SW 1271 (cell line): ENCODE measurements at regions not wholly inside any gene's neighbourhood (a gene's known extent, or its start where the extent isn't known, plus 50 kb on each side); places are given as distances from the start of the nearest gene placed in this dataset.
"Not testable (repeated sequence)": the region's sequence is repeated elsewhere in the genome, so short reads cannot be mapped to it uniquely, and the experiment has no call there.

Experiments used
- DNase-seq, 2 experiments: peaks; one replicate each; lab custom pipeline; 2025; lab: John Stamatoyannopoulos, UW

DNA sequence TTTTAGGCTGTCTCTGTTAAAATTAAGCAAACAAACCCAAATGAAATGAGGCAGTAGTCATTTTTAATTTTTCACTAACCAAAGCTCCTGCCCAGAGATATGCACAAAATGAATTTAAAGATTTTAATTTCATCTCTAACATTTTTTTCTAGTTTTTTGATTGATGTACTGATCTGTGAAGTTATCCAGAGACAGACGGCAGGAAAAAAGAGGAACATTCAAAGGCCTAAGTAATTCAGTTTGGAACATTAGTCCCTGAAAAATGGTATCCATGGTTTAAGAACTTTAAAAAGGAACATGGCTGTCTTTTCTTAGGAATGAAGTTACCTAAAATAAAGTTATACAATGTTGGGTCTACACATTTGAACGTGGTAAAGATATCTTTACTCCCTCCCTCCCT lies 498.8 kb upstream of the LMO3 start:
- no peak for DNase-seq

DNA sequence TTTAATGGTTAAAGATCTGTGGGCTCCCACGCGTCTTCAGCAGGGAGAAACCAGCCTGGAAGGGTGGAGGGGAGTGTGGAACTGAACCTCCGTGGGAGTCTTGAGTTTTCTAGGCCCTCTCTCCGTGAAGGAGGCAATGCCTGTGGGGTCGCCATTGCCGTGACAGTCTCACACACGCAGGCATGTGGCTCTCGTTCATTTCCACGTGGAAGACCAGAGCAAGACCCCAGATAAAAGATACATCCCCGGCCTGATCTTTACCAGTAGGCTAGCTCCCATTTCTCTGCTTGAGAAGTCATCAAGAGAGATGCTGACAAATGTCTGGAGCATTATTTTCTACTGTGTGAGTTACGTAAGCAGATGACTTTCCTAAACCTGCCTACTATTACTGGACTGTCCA lies 491.7 kb upstream of the LMO3 start:
- no peak for DNase-seq

GRCh38 chr12:17084831-17085230 lies 478.9 kb upstream of the LMO3 start:
- no peak for DNase-seq

DNA sequence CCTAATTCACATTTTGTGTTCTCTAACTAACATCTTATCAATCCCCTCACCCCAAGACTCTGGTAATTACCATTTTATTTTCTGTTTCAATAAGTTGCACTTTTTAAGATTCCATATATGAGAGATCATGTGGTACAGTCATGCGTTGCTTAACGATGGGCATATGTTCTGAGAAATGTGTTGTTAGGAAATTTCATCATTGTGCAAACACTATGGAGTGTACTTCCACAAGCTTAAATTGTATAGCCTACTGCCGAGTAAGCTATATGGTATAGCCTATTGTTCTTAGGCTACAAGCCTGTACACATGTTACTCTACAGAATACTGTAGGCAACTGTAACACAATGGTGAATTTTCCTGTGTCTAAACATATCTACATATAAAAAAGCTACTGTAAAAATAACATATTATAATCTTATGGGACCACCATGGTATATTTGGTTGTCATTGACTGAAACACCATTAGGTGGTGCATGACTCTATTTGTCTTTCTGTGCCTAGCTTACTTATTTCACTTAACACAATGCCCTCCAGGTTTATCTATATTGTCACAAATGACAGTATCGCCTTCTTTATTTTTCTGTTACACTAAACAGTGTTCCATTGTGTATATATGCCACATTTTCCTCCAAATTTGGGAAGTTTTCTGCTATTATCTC lies 473.4 kb upstream of the LMO3 start:
- peak in 1 of 2 experiments; percentile 25 for DNase-seq

GRCh38 chr12:17077594-17077993 lies 471.6 kb upstream of the LMO3 start:
- DNase-seq = no peak

DNA sequence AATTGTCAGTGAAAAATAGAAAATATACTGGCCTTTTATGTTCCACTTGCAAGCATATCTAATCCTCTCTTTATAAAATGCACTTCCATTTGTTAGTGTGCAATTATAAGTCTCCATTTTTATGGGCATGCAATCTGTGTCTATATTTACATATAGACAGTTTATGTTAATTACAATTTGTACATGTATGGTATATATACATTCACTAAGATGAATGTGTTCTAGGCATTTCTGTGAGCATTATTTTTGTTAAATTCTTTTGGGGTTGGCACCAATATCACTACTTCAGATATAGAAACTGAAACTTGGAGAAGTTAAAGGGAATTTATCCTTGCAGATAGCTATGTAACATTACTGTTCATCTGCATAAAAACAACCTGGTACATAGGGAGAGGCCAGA lies 470.8 kb upstream of the LMO3 start:
- no peak for DNase-seq

DNA sequence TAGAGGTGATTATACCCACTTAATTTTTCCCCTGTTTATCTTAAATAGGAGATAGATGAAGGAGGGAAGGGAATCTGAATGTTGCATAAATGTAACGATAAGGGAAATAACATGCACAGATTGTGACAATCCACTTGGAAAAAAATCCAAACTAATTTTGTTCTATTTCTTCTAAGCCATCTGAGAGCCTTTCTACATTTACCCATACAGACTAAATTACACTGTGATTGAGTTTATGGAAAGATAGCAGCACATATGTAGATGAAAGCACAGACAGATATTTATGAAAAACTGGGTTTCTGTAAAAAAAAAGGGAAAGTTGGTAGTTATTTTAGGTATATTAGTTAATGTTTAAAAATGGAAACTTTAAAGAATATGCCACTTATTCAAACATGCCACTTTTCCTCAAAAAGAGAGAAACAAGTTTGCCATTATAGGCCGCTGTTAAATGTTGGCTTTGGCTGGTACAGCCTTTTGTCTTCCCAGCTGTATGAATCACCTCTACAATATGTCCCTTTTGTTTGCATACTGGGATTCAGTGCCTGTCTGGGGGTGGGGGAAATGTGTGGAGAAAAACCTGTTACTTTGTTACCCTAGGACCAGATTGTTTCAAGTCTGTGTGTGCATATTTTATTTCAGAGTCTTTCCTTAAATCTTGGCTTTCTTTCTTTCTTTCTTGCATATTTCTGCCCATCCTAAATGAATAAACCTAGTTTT lies 470.2 kb upstream of the LMO3 start:
- no peak for DNase-seq

- no peak for DNase-seq
Measured at GRCh38 chr12:17064834-17065233, 458.9 kb upstream of the LMO3 start.

- no peak for DNase-seq
Measured at GRCh38 chr12:17062267-17063036, 456.5 kb upstream of the LMO3 start.

DNA sequence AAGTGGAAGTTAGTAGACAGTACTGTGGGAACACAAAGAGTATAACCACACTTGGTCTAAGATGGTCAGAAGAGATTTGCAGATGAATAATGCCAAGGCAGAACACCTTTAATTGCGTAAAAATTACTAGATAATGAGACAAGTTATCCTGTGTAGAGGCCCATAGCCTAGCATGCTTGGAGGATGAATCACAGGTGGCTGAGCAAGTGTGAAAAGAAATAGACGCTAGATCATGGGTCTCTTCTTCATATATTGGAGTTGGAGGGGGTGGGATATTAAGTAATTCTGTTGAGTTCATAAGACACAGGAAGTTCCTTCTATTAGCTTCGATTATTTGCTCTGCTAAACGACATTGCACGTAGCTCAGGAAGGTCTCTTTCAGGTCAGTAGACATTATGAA lies 454.3 kb upstream of the LMO3 start:
- no peak for DNase-seq

- no peak for DNase-seq
Measured at GRCh38 chr12:17056546-17056945, 450.6 kb upstream of the LMO3 start.

GRCh38 chr12:17038923-17039322 lies 433.0 kb upstream of the LMO3 start:
- no peak for DNase-seq

DNA sequence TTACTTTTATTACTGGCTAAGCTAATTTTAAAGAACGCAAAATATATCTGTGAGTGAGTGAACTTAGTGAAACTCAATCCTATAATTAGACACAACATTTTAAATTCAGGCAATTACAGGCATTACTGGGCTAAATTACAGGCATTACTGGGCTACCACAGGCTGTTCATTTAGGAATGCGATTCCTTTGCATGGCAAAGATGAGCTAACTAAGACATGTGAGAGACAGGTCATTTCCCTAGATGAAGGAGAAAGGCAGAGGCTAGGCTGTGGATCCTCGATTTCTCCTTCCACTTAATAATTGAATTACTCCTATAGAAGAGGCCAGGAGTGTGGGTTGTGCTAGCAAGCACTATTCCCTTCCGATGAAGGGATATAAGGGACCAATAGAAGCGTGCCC lies 429.4 kb upstream of the LMO3 start:
- DNase-seq = no peak

GRCh38 chr12:17030338-17030737 lies 424.4 kb upstream of the LMO3 start:
- DNase-seq = no peak

GRCh38 chr12:17028348-17028747 lies 422.4 kb upstream of the LMO3 start:
- no peak for DNase-seq

DNA sequence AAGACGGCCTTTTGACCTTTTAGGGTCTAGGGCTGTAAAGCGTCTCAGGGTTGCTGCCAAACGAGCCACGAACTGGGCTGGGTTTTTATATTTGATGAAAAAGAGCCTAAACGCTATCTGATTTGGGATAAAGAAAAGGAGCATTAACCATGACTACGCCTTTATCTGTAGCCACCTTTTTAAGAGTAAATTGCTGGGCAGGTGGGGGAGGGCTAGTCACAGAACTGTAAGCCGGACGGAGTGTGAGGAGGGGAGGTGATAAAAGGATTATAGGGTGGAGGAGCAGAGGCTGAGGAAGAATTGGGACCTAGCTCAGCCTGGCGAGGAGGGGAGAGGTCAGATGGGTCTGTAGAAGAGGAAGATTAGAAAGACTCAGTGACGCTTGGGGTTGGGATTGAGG lies 419.5 kb upstream of the LMO3 start:
- DNase-seq = not testable (repeated sequence)

- no peak for DNase-seq
Measured at GRCh38 chr12:17020765-17021164, 414.8 kb upstream of the LMO3 start.

- DNase-seq = no peak
Measured at GRCh38 chr12:17017402-17017801, 411.4 kb upstream of the LMO3 start.

GRCh38 chr12:17016116-17016864 lies 410.3 kb upstream of the LMO3 start:
- DNase-seq = no peak

DNA sequence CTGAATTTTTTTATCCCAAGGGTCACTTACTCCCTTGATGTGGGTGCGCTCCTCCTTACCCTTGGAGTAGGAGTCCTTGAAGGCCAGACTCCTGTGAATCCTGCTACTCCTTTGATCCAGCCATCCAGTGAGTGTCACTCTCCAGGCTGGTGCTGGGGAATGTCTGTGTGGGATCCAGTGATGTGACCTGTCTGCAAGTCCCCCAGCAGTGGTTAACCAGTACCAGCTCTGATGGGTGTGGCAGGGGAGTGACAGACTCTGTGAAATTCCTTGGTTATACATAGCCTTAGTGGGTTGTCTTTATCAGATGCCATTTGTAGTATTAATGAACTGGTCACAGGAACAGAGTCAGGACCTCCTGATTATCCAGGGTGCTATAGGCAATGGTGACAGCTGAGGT lies 409.5 kb upstream of the LMO3 start:
- DNase-seq = no peak

DNA sequence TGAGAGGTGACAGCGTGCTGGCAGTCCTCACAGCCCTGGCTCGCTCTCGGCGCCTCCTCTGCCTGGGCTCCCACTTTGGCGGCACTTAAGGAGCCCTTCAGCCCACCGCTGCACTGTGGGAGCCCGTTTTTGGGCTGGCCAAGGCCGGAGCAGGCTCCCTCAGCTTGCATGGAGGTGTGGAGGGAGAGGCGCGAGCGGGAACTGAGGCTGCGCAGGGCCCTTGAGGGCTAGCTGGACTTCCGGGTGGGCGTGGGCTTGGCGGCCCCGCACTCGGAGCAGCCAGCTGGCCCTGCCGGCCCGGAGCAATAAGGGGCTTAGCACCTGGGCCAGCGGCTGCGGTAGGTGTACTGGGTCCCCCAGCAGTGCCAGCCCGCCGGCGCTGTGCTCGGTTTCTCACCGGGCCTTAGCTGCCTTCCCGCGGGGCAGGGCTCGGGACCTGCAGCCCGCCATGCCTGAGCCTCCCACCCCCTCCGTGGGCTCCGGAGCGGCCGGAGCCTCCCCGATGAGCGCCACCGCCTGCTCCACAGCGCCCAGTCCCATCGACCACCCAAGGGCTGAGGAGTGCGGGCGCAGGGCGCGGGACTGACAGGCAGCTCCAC lies 401.6 kb upstream of the LMO3 start:
- not testable (repeated sequence) for DNase-seq

- not testable (repeated sequence) for DNase-seq
Measured at GRCh38 chr12:16998538-16998937, 392.6 kb upstream of the LMO3 start.
